ENCODE measurements at regions not wholly inside any gene's neighbourhood (a gene's known extent, or its start where the extent isn't known, plus 50 kb on each side); places are given as distances from the start of the nearest gene placed in this dataset.

GRCh38 chr17:71296005-71296404 lies 824.8 kb upstream of the SOX9 start:
- Histone ChIP-seq H3K4me3 (replicated peaks; ENCODE audit: insufficient read depth, low read length) (no peak overlapping the region), H3K27me3 (ENCODE audit: insufficient read depth, poor library complexity, severe bottlenecking) (no peaks in the 10 kb centered on the region), H3K27ac (replicated peaks) (no peak overlapping the region)
- TF ChIP-seq GABPA (IDR thresholded peaks at IDR 0.05; ENCODE audit: low read depth), result no peak
- no peak for TF ChIP-seq REST (IDR thresholded peaks at IDR 0.05; ENCODE audit: insufficient replicate concordance, low read depth)
- TF ChIP-seq POLR2AphosphoS5 (IDR thresholded peaks at IDR 0.05; ENCODE audit: low read depth), result no peak
- TF ChIP-seq SPI1 (IDR thresholded peaks at IDR 0.05; ENCODE audit: borderline replicate concordance, low read depth), result no peak
- TF ChIP-seq CTCF (IDR thresholded peaks at IDR 0.05; ENCODE audit: insufficient read depth, low read length), result no peak
- DNase-seq (ENCODE audit: low read depth in 1 of 2, low spot score in 1 of 2), result no peak

GRCh38 chr17:71301063-71301462 lies 819.8 kb upstream of the SOX9 start:
- TF ChIP-seq CTCF (IDR thresholded peaks at IDR 0.05; ENCODE audit: insufficient read depth, low read length), result no peak
- no peak for TF ChIP-seq REST (IDR thresholded peaks at IDR 0.05; ENCODE audit: insufficient replicate concordance, low read depth)
- no peak for TF ChIP-seq GABPA (IDR thresholded peaks at IDR 0.05; ENCODE audit: low read depth)
- TF ChIP-seq POLR2AphosphoS5 (IDR thresholded peaks at IDR 0.05; ENCODE audit: low read depth), result no peak
- TF ChIP-seq SPI1 (IDR thresholded peaks at IDR 0.05; ENCODE audit: borderline replicate concordance, low read depth), result no peak
- no peaks in the 10 kb centered on the region for H3K27me3 ChIP-seq (ENCODE audit: insufficient read depth, poor library complexity, severe bottlenecking)
- no peak overlapping the region for H3K27ac ChIP-seq (replicated peaks)
- no peak overlapping the region for H3K4me3 ChIP-seq (replicated peaks; ENCODE audit: insufficient read depth, low read length)
- no peak for DNase-seq (ENCODE audit: low read depth in 1 of 2, low spot score in 1 of 2)

GRCh38 chr17:71302721-71303549 lies 817.9 kb upstream of the SOX9 start:
- DNase-seq (ENCODE audit: low read depth in 1 of 2, low spot score in 1 of 2), result no peak
- TF ChIP-seq SPI1 (IDR thresholded peaks at IDR 0.05; ENCODE audit: borderline replicate concordance, low read depth), result no peak
- no peak for TF ChIP-seq REST (IDR thresholded peaks at IDR 0.05; ENCODE audit: insufficient replicate concordance, low read depth)
- TF ChIP-seq POLR2AphosphoS5 (IDR thresholded peaks at IDR 0.05; ENCODE audit: low read depth), result no peak
- H3K4me3 ChIP-seq (replicated peaks; ENCODE audit: insufficient read depth, low read length), result no peak overlapping the region
- no peak overlapping the region for H3K27ac ChIP-seq (replicated peaks)
- no peaks in the 10 kb centered on the region for H3K27me3 ChIP-seq (ENCODE audit: insufficient read depth, poor library complexity, severe bottlenecking)

Measured in HL-60 (cell line).